Parathyroid adenoma (tissue), 2 donors: ENCODE measurements at regions not wholly inside any gene's neighbourhood (a gene's known extent, or its start where the extent isn't known, plus 50 kb on each side); places are given as distances from the start of the nearest gene placed in this dataset.

ENCODE experiments used
- H2AFZ ChIP-seq: fragments of 300-600 bp; sonication (generic); one replicate; pipeline ENCODE4 v1.7.0; 2017; ENCODE audit warnings: antibody characterized with exemption, mild to moderate bottlenecking
- H3K27ac ChIP-seq: fragments of 300-600 bp; sonication (generic); one replicate; pipeline ENCODE4 v1.7.0; 2017
- H3K27me3 ChIP-seq: fragments of 300-600 bp; sonication (generic); one replicate; pipeline ENCODE4 v1.7.0; 2017; ENCODE audit warnings: low read length; ENCODE audit not compliant: control insufficient read depth, insufficient read depth
- H3K36me3 ChIP-seq: fragments of 300-600 bp; sonication (generic); one replicate; pipeline ENCODE4 v1.7.0; 2017; ENCODE audit warnings: low read length; ENCODE audit not compliant: control insufficient read depth, insufficient read depth
- H3K4me1 ChIP-seq: fragments of 300-600 bp; sonication (generic); one replicate; pipeline ENCODE4 v1.7.0; 2017; ENCODE audit warnings: control low read depth
- H3K4me2 ChIP-seq: fragments of 300-600 bp; sonication (generic); one replicate; pipeline ENCODE4 v1.7.0; 2017; ENCODE audit warnings: low read length
- H3K4me3 ChIP-seq: fragments of 300-600 bp; sonication (generic); one replicate; pipeline ENCODE4 v1.7.0; 2017; ENCODE audit warnings: low read depth, low read length
- H3K79me2 ChIP-seq: fragments of 300-600 bp; sonication (generic); one replicate; pipeline ENCODE4 v1.7.0; 2017; ENCODE audit warnings: control low read depth
- H3K9ac ChIP-seq: fragments of 300-600 bp; sonication (generic); one replicate; pipeline ENCODE4 v1.7.0; 2017; ENCODE audit warnings: mild to moderate bottlenecking
- H3K9me3 ChIP-seq: fragments of 300-600 bp; sonication (generic); one replicate; pipeline ENCODE4 v1.7.0; 2017; ENCODE audit warnings: low read length; ENCODE audit not compliant: control insufficient read depth
- CTCF ChIP-seq: fragments of 300-600 bp; sonication (generic); IDR thresholded peaks from one replicate; pipeline ENCODE4 v1.7.0; 2017; ENCODE audit warnings: antibody characterized with exemption, mild to moderate bottlenecking
- donor health status: primary hyperparathyroidism.

GRCh38 chr2:67487993-67488392, 90.9 kb downstream of the ETAA1 start:
- no peak for TF ChIP-seq CTCF
- H3K36me3 ChIP-seq = no peaks in the 10 kb centered on the region
- no peak overlapping the region for H3K27ac ChIP-seq
- no peaks in the 10 kb centered on the region for H3K4me1 ChIP-seq
- no peak overlapping the region for H3K4me3 ChIP-seq
- H3K4me2 ChIP-seq = no peak overlapping the region
- no peaks in the 10 kb centered on the region for H3K79me2 ChIP-seq
- H2AFZ ChIP-seq = no peak overlapping the region
- no peaks in the 10 kb centered on the region for H3K9me3 ChIP-seq
- no peaks in the 10 kb centered on the region for H3K27me3 ChIP-seq
- H3K9ac ChIP-seq = no peak overlapping the region

- no peaks in the 10 kb centered on the region for H3K27me3 ChIP-seq
- H3K9me3 ChIP-seq = no peaks in the 10 kb centered on the region
- H2AFZ ChIP-seq = no peak overlapping the region
- no peak overlapping the region for H3K9ac ChIP-seq
- no peak overlapping the region for H3K27ac ChIP-seq
- H3K4me3 ChIP-seq = no peak overlapping the region
- no peak for TF ChIP-seq CTCF
- no peak overlapping the region for H3K4me2 ChIP-seq
- no peaks in the 10 kb centered on the region for H3K79me2 ChIP-seq
- H3K4me1 ChIP-seq = no peaks in the 10 kb centered on the region
- H3K36me3 ChIP-seq = no peaks in the 10 kb centered on the region
Measured at GRCh38 chr2:67489396-67489795, 92.3 kb downstream of the ETAA1 start.

GRCh38 chr2:67498931-67499330, 101.8 kb downstream of the ETAA1 start:
- Histone ChIP-seq H3K36me3 (no peaks in the 10 kb centered on the region), H3K79me2 (no peaks in the 10 kb centered on the region), H3K4me3 (no peak overlapping the region), H3K4me2 (no peak overlapping the region), H3K27ac (no peak overlapping the region), H3K27me3 (no peaks in the 10 kb centered on the region), H3K4me1 (no peaks in the 10 kb centered on the region), H3K9ac (no peak overlapping the region), H2AFZ (no peak overlapping the region), H3K9me3 (no peaks in the 10 kb centered on the region)
- TF ChIP-seq CTCF = no peak

- H3K4me2 ChIP-seq = no peak overlapping the region
- no peak overlapping the region for H3K4me3 ChIP-seq
- no peak overlapping the region for H2AFZ ChIP-seq
- no peaks in the 10 kb centered on the region for H3K79me2 ChIP-seq
- TF ChIP-seq CTCF = no peak
- H3K9ac ChIP-seq = no peak overlapping the region
- no peaks in the 10 kb centered on the region for H3K9me3 ChIP-seq
- no peak overlapping the region for H3K27ac ChIP-seq
- H3K36me3 ChIP-seq = no peaks in the 10 kb centered on the region
- no peaks in the 10 kb centered on the region for H3K4me1 ChIP-seq
- H3K27me3 ChIP-seq = no peaks in the 10 kb centered on the region
Measured at GRCh38 chr2:67499989-67500388, 102.9 kb downstream of the ETAA1 start.

GRCh38 chr2:67500541-67500940, 103.4 kb downstream of the ETAA1 start:
- TF ChIP-seq CTCF = no peak
- Histone ChIP-seq H2AFZ (no peak overlapping the region), H3K9me3 (no peaks in the 10 kb centered on the region), H3K4me3 (no peak overlapping the region), H3K9ac (no peak overlapping the region), H3K79me2 (no peaks in the 10 kb centered on the region), H3K27me3 (no peaks in the 10 kb centered on the region), H3K27ac (no peak overlapping the region), H3K4me1 (no peaks in the 10 kb centered on the region), H3K36me3 (no peaks in the 10 kb centered on the region), H3K4me2 (no peak overlapping the region)
